GM12878 (cell line): ENCODE measurements at regions not wholly inside any gene's neighbourhood (a gene's known extent, or its start where the extent isn't known, plus 50 kb on each side); places are given as distances from the start of the nearest gene placed in this dataset.

Experiments
- ATAC-seq: fragments of 200-7000 bp; cut with Tn5 transposase; 3 replicates; pipeline ENCODE4 v1.9.1; 2020; ENCODE audit warnings: mild to moderate bottlenecking, moderate library complexity
- BruUV-seq: library from RNA; stranded (reverse); fragments of 400-500 nt; replicated peaks from 2 replicates; lab custom pipeline; 2021; lab: Mats Ljungman, UMichigan
- CTCF ChIA-PET: fragments of 300-600 bp; sonication (Branson Sonifier 250); formaldehyde crosslinking; extraction: SDS; loops from one replicate; lab custom pipeline; 2021; ENCODE audit warnings: inconsistent platforms; lab: Yijun Ruan, JAX
- POLR2A ChIA-PET: fragments of 350-600 bp; formaldehyde crosslinking; extraction: SDS; loops from one replicate; lab custom pipeline; 2021; ENCODE audit warnings: inconsistent platforms; lab: Charles Lee
- RAD21 ChIA-PET: fragments of 300-600 bp; sonication (Branson Sonifier 250); formaldehyde crosslinking; loops from one replicate; lab custom pipeline; 2023; ENCODE audit warnings: antibody characterized with exemption; ENCODE audit not compliant: unreplicated experiment; lab: Charles Lee
- SMC1A ChIA-PET: fragments of 300-600 bp; sonication (Branson Sonifier 250); formaldehyde crosslinking; loops from one replicate; lab custom pipeline; 2023; ENCODE audit not compliant: unreplicated experiment, uncharacterized antibody; lab: Charles Lee
- DNase-seq: peaks from one replicate; pipeline ENCODE4 v3.0.0-alpha.2; 2011; ENCODE audit warnings: low read depth, low spot score
- FAIRE-seq: peaks from 3 replicates; lab custom pipeline; 2011; peaks lifted over from hg19 to GRCh38; lab: Jason Lieb, UNC
- H2AFZ ChIP-seq: 2 replicates; pipeline ENCODE4 v1.6.0; 2011; ENCODE audit warnings: low read depth, low read length, control low read depth; ENCODE audit not compliant: control insufficient read depth
- H3K27ac ChIP-seq: 2 replicates; pipeline ENCODE4 v1.5.1; 2011; ENCODE audit warnings: control low read depth; ENCODE audit not compliant: control insufficient read depth, insufficient read depth
- H3K27me3 ChIP-seq, 2 experiments: replicated peaks in 1 of 2; 2 replicates each; pipeline versions ENCODE4 v1.6.0 to v1.6.1; 2011; ENCODE audit warnings: low read length in 1 of 2; ENCODE audit not compliant: control insufficient read depth in 2 of 2, insufficient read depth in 2 of 2
- H3K36me3 ChIP-seq, 2 experiments: 2 replicates each; pipeline ENCODE4 v1.5.1; 2011; ENCODE audit warnings: low read length in 1 of 2; ENCODE audit not compliant: control insufficient read depth in 2 of 2, insufficient read depth in 2 of 2
- H3K4me1 ChIP-seq: 2 replicates; pipeline ENCODE4 v1.6.1; 2011; ENCODE audit warnings: mild to moderate bottlenecking, low read length, moderate library complexity, mixed read lengths; ENCODE audit not compliant: control insufficient read depth, insufficient read depth
- H3K4me2 ChIP-seq: 2 replicates; pipeline ENCODE4 v1.6.0; 2011; ENCODE audit warnings: control low read depth; ENCODE audit not compliant: control insufficient read depth, insufficient read depth
- H3K4me3 ChIP-seq: fragments of 200-600 bp; sonication (generic); 2 replicates; pipeline ENCODE4 v1.5.1; 2016
- H3K79me2 ChIP-seq: 2 replicates; pipeline ENCODE4 v1.6.0; 2011; ENCODE audit warnings: low read length; ENCODE audit not compliant: control insufficient read depth, insufficient read depth
- H3K9ac ChIP-seq: 2 replicates; pipeline ENCODE4 v1.8.0; 2011; ENCODE audit warnings: low read length, control low read depth, mixed read lengths; ENCODE audit not compliant: control insufficient read depth, insufficient read depth
- H3K9me3 ChIP-seq: replicated peaks from 3 replicates; pipeline ENCODE4 v1.5.1; 2011; ENCODE audit warnings: mild to moderate bottlenecking, low read length; ENCODE audit not compliant: control insufficient read depth, insufficient read depth
- H4K20me1 ChIP-seq: 2 replicates; pipeline ENCODE4 v1.6.0; 2011; ENCODE audit not compliant: control insufficient read depth, insufficient read depth
- FOXK2 ChIP-seq: fragments of 450-650 bp; IDR thresholded peaks from 2 replicates; pipeline ENCODE4 v1.6.1; 2017; ENCODE audit warnings: mild to moderate bottlenecking, moderate library complexity
- FOXM1 ChIP-seq: IDR thresholded peaks from 2 replicates; pipeline ENCODE4 v1.6.1; 2012; ENCODE audit warnings: low read depth, mild to moderate bottlenecking, inconsistent platforms, low read length, moderate library complexity
- GATAD2B ChIP-seq: fragments of 450-650 bp; conservative IDR thresholded peaks from 2 replicates; pipeline ENCODE4 v1.6.1; 2017; ENCODE audit warnings: low read depth, mild to moderate bottlenecking, moderate library complexity
- PML ChIP-seq: IDR thresholded peaks from 2 replicates; pipeline ENCODE4 v1.6.1; 2012; ENCODE audit warnings: low read length, inconsistent platforms
- RBBP5 ChIP-seq: fragments of 200-600 bp; sonication (generic); conservative IDR thresholded peaks from 2 replicates; pipeline ENCODE4 v1.6.1; 2016
- SUZ12 ChIP-seq: fragments of 200-600 bp; sonication (generic); IDR thresholded peaks from one replicate; pipeline ENCODE4 v1.6.1; 2018; ENCODE audit warnings: antibody characterized with exemption, mild to moderate bottlenecking; ENCODE audit not compliant: unreplicated experiment
- WGBS: methylation state at CpG from one replicate; pipeline ENCODE4 v1.1.6; 2016; ENCODE audit warnings: low lambda C conversion rate; ENCODE audit not compliant: insufficient replicate concordance, insufficient coverage; ENCODE audit errors: missing lambda C conversion rate; 5-methylcytosine and 5-hydroxymethylcytosine counted together
- in situ Hi-C: fragments of 300-500 bp; cut with MboI; formaldehyde crosslinking; loops from 9 replicates; pipeline ENCODE4 v1.14.3; 2018; ENCODE audit warnings: mixed read lengths
- intact Hi-C: fragments of 100-400 bp; cut with micrococcal nuclease; formaldehyde crosslinking; loops from one replicate; pipeline ENCODE4 v1.14.2; 2022; ENCODE audit not compliant: unreplicated experiment
- TF ChIP-seq, protein P1 (sequence below): fragments of 450-650 bp; formaldehyde crosslinking; IDR thresholded peaks from 2 replicates; pipeline ENCODE4 v1.4.0; 2020; ENCODE audit warnings: mild to moderate bottlenecking, moderate library complexity
- TF ChIP-seq, protein P2 (sequence below): fragments of 150-350 bp; IDR thresholded peaks from 2 replicates; pipeline ENCODE4 v1.6.1; 2014; ENCODE audit warnings: mild to moderate bottlenecking, low read depth, low read length
- TF ChIP-seq, protein P3 (sequence below): IDR thresholded peaks from 2 replicates; pipeline ENCODE4 v1.6.1; 2011; ENCODE audit warnings: low read depth, low read length, improper control_type of control experiment, borderline replicate concordance
- TF ChIP-seq, protein P4 (sequence below): IDR thresholded peaks from 2 replicates; pipeline ENCODE4 v1.6.1; 2012; ENCODE audit warnings: low read depth, low read length, improper control_type of control experiment
- TF ChIP-seq, protein P5 (sequence below): fragments of 450-650 bp; IDR thresholded peaks from 2 replicates; pipeline ENCODE4 v1.6.1; 2017; ENCODE audit warnings: mild to moderate bottlenecking, moderate library complexity

DNA sequence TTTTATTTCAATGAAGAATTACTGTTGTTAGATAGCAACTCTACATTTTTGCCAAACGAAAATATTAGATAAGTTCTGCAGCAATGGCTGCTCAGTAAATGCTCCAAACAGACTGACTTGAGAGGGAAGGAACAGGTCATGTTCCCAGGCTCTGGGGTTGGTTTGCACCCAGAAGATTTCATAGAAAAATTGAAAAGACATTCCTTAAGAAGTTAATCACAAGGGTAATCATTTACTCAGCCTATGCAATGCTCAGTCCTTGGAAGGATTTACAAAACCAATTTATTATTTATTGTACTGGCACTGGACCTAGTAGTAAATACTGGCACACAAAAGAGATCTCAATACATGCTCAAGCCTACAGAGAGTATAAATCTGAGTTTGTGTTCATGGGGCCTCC, 179.1 kb upstream of the MTNR1B start:
- Histone ChIP-seq H3K36me3 (no peaks in the 10 kb centered on the region), H3K4me1 (no peaks in the 10 kb centered on the region), H3K27ac (no peak overlapping the region), H3K27me3 (no peaks in the 10 kb centered on the region), H2AFZ (no peak overlapping the region), H3K9me3 (no peaks in the 10 kb centered on the region), H3K4me2 (no peak overlapping the region), H3K79me2 (no peaks in the 10 kb centered on the region), H3K4me3 (no peak overlapping the region), H4K20me1 (no peaks in the 10 kb centered on the region), H3K9ac (no peak overlapping the region)
- intact Hi-C loops: no loop called here
- POLR2A ChIA-PET: no interaction called here
- RAD21 ChIA-PET: no interaction called here
- CTCF ChIA-PET: no interaction called here
- WGBS: 0% methylated on average over 1 of the region's 1 CpG
- ATAC-seq: no peak
- FAIRE-seq: no peak
- no TSS peak for BruUV-seq
- SMC1A ChIA-PET: no interaction called here
- in situ Hi-C loops: no loop called here
- DNase-seq: no peak
- TF ChIP-seq FOXK2: no peak
- TF ChIP-seq, protein P1, sequence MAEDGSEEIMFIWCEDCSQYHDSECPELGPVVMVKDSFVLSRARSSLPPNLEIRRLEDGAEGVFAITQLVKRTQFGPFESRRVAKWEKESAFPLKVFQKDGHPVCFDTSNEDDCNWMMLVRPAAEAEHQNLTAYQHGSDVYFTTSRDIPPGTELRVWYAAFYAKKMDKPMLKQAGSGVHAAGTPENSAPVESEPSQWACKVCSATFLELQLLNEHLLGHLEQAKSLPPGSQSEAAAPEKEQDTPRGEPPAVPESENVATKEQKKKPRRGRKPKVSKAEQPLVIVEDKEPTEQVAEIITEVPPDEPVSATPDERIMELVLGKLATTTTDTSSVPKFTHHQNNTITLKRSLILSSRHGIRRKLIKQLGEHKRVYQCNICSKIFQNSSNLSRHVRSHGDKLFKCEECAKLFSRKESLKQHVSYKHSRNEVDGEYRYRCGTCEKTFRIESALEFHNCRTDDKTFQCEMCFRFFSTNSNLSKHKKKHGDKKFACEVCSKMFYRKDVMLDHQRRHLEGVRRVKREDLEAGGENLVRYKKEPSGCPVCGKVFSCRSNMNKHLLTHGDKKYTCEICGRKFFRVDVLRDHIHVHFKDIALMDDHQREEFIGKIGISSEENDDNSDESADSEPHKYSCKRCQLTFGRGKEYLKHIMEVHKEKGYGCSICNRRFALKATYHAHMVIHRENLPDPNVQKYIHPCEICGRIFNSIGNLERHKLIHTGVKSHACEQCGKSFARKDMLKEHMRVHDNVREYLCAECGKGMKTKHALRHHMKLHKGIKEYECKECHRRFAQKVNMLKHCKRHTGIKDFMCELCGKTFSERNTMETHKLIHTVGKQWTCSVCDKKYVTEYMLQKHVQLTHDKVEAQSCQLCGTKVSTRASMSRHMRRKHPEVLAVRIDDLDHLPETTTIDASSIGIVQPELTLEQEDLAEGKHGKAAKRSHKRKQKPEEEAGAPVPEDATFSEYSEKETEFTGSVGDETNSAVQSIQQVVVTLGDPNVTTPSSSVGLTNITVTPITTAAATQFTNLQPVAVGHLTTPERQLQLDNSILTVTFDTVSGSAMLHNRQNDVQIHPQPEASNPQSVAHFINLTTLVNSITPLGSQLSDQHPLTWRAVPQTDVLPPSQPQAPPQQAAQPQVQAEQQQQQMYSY (CRISPR knock-in tag): no peak
- TF ChIP-seq, protein P2, sequence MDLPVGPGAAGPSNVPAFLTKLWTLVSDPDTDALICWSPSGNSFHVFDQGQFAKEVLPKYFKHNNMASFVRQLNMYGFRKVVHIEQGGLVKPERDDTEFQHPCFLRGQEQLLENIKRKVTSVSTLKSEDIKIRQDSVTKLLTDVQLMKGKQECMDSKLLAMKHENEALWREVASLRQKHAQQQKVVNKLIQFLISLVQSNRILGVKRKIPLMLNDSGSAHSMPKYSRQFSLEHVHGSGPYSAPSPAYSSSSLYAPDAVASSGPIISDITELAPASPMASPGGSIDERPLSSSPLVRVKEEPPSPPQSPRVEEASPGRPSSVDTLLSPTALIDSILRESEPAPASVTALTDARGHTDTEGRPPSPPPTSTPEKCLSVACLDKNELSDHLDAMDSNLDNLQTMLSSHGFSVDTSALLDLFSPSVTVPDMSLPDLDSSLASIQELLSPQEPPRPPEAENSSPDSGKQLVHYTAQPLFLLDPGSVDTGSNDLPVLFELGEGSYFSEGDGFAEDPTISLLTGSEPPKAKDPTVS: no peak
- TF ChIP-seq SUZ12: no peak
- TF ChIP-seq PML: no peak
- no peak for TF ChIP-seq FOXM1
- no peak for TF ChIP-seq RBBP5
- TF ChIP-seq, protein P3, sequence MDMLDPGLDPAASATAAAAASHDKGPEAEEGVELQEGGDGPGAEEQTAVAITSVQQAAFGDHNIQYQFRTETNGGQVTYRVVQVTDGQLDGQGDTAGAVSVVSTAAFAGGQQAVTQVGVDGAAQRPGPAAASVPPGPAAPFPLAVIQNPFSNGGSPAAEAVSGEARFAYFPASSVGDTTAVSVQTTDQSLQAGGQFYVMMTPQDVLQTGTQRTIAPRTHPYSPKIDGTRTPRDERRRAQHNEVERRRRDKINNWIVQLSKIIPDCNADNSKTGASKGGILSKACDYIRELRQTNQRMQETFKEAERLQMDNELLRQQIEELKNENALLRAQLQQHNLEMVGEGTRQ: no peak
- TF ChIP-seq, protein P4, sequence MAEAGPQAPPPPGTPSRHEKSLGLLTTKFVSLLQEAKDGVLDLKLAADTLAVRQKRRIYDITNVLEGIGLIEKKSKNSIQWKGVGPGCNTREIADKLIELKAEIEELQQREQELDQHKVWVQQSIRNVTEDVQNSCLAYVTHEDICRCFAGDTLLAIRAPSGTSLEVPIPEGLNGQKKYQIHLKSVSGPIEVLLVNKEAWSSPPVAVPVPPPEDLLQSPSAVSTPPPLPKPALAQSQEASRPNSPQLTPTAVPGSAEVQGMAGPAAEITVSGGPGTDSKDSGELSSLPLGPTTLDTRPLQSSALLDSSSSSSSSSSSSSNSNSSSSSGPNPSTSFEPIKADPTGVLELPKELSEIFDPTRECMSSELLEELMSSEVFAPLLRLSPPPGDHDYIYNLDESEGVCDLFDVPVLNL: no peak
- TF ChIP-seq, protein P5, sequence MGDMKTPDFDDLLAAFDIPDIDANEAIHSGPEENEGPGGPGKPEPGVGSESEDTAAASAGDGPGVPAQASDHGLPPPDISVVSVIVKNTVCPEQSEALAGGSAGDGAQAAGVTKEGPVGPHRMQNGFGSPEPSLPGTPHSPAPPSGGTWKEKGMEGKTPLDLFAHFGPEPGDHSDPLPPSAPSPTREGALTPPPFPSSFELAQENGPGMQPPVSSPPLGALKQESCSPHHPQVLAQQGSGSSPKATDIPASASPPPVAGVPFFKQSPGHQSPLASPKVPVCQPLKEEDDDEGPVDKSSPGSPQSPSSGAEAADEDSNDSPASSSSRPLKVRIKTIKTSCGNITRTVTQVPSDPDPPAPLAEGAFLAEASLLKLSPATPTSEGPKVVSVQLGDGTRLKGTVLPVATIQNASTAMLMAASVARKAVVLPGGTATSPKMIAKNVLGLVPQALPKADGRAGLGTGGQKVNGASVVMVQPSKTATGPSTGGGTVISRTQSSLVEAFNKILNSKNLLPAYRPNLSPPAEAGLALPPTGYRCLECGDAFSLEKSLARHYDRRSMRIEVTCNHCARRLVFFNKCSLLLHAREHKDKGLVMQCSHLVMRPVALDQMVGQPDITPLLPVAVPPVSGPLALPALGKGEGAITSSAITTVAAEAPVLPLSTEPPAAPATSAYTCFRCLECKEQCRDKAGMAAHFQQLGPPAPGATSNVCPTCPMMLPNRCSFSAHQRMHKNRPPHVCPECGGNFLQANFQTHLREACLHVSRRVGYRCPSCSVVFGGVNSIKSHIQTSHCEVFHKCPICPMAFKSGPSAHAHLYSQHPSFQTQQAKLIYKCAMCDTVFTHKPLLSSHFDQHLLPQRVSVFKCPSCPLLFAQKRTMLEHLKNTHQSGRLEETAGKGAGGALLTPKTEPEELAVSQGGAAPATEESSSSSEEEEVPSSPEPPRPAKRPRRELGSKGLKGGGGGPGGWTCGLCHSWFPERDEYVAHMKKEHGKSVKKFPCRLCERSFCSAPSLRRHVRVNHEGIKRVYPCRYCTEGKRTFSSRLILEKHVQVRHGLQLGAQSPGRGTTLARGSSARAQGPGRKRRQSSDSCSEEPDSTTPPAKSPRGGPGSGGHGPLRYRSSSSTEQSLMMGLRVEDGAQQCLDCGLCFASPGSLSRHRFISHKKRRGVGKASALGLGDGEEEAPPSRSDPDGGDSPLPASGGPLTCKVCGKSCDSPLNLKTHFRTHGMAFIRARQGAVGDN: no peak
- TF ChIP-seq GATAD2B: no peak
